NCI-H524 (cell line): ENCODE measurements at regions not wholly inside any gene's neighbourhood (a gene's known extent, or its start where the extent isn't known, plus 50 kb on each side); places are given as distances from the start of the nearest gene placed in this dataset.

Experiments
- DNase-seq, 2 experiments: peaks; one replicate each; lab custom pipeline; 2025; lab: John Stamatoyannopoulos, UW

- DNase-seq, result no peak
Measured at GRCh38 chr2:204268971-204269370, 276.3 kb upstream of the PARD3B start.

- no peak for DNase-seq
Measured at GRCh38 chr2:204272089-204272488, 273.2 kb upstream of the PARD3B start.

GRCh38 chr2:204272610-204273287 is 272.5 kb upstream of the PARD3B start:
- DNase-seq, result no peak

- peak; percentile 42 to 90 for DNase-seq
Measured at GRCh38 chr2:204274429-204274828, 270.8 kb upstream of the PARD3B start.

GRCh38 chr2:204274991-204275390 is 270.3 kb upstream of the PARD3B start:
- no peak for DNase-seq

- no peak for DNase-seq
Measured at GRCh38 chr2:204277226-204277625, 268.0 kb upstream of the PARD3B start.

GRCh38 chr2:204278454-204278853 is 266.8 kb upstream of the PARD3B start:
- DNase-seq, result no peak

- no peak for DNase-seq
Measured at GRCh38 chr2:204279819-204280218, 265.5 kb upstream of the PARD3B start.

GRCh38 chr2:204280262-204280668 is 265.0 kb upstream of the PARD3B start:
- no peak for DNase-seq

- no peak for DNase-seq
Measured at GRCh38 chr2:204282081-204282480, 263.2 kb upstream of the PARD3B start.

GRCh38 chr2:204282525-204282924 is 262.8 kb upstream of the PARD3B start:
- DNase-seq, result no peak

GRCh38 chr2:204289066-204289465 is 256.2 kb upstream of the PARD3B start:
- no peak for DNase-seq

GRCh38 chr2:204292439-204292838 is 252.8 kb upstream of the PARD3B start:
- DNase-seq, result no peak

GRCh38 chr2:204293884-204294747 is 251.2 kb upstream of the PARD3B start:
- no peak for DNase-seq

- no peak for DNase-seq
Measured at GRCh38 chr2:204298404-204298803, 246.9 kb upstream of the PARD3B start.

- DNase-seq, result no peak
Measured at GRCh38 chr2:204299766-204300165, 245.5 kb upstream of the PARD3B start.

- no peak for DNase-seq
Measured at GRCh38 chr2:204306667-204307066, 238.6 kb upstream of the PARD3B start.

GRCh38 chr2:204312105-204312504 is 233.2 kb upstream of the PARD3B start:
- DNase-seq, result no peak

GRCh38 chr2:204313256-204313655 is 232.0 kb upstream of the PARD3B start:
- DNase-seq, result no peak

- DNase-seq, result peak; percentile 2 to 20
Measured at GRCh38 chr2:204315236-204315662, 230.0 kb upstream of the PARD3B start.

GRCh38 chr2:204317640-204318039 is 227.6 kb upstream of the PARD3B start:
- no peak for DNase-seq

- DNase-seq, result peak; percentile 12 to 55
Measured at GRCh38 chr2:204321027-204321800, 224.1 kb upstream of the PARD3B start.
